ENCODE measurements at regions not wholly inside any gene's neighbourhood (a gene's known extent, or its start where the extent isn't known, plus 50 kb on each side); places are given as distances from the start of the nearest gene placed in this dataset.
A peak's percentile ranks its signal among the peaks of the same experiment; 100 is the strongest.

- no peak overlapping the region for H3K27ac ChIP-seq (replicated peaks; ENCODE audit: low read length)
- DNase-seq (ENCODE audit: low spot score) = no peak
- H3K4me2 ChIP-seq (ENCODE audit: insufficient read depth, low read length, poor library complexity, severe bottlenecking) = no peak overlapping the region
- no peak overlapping the region for H2AK5ac ChIP-seq (ENCODE audit: low read depth, low read length)
- H4K91ac ChIP-seq (ENCODE audit: low read depth, low read length, poor library complexity) = no peak overlapping the region
- H3K14ac ChIP-seq (ENCODE audit: low read length) = no peak overlapping the region
- no peaks in the 10 kb centered on the region for H3K36me3 ChIP-seq (replicated peaks in 1 of 2; ENCODE audit: control insufficient read depth in 2 of 2, insufficient read depth in 2 of 2, low read length in 2 of 2)
- H3K4me3 ChIP-seq (ENCODE audit: low read length in 2 of 2) = no peak overlapping the region
- no peak overlapping the region for H3K23ac ChIP-seq (ENCODE audit: low read depth, low read length, poor library complexity)
- H3K18ac ChIP-seq (ENCODE audit: low read length) = no peak overlapping the region
- H2BK5ac ChIP-seq (ENCODE audit: low read length) = no peak overlapping the region
- no peak overlapping the region for H3K4ac ChIP-seq (ENCODE audit: low read length)
- no peak overlapping the region for H2BK120ac ChIP-seq (ENCODE audit: low read depth, low read length)
- H2BK12ac ChIP-seq (ENCODE audit: low read length) = no peak overlapping the region
- no peak overlapping the region for H2AFZ ChIP-seq (ENCODE audit: low read length)
- no peak overlapping the region for H4K8ac ChIP-seq (ENCODE audit: low read depth, low read length)
- no peak overlapping the region for H2BK15ac ChIP-seq (ENCODE audit: low read length)
- no peak overlapping the region for H3K9ac ChIP-seq (ENCODE audit: low read depth, low read length, poor library complexity)
- no peaks in the 10 kb centered on the region for H3K4me1 ChIP-seq (ENCODE audit: control insufficient read depth in 2 of 2, insufficient read depth in 1 of 2, low read depth in 1 of 2, low read length in 2 of 2)
- no peaks in the 10 kb centered on the region for H3K79me1 ChIP-seq (ENCODE audit: low read depth, low read length)
- peaks cover 0 to 7% of the 10 kb centered on the region in 2 donors for H3K9me3 ChIP-seq (replicated peaks in 1 of 2; ENCODE audit: control insufficient read depth in 2 of 2, insufficient read depth in 1 of 2, low read depth in 1 of 2, low read length in 2 of 2)
- no peaks in the 10 kb centered on the region for H3K27me3 ChIP-seq (ENCODE audit: control insufficient read depth in 3 of 3, insufficient read depth in 3 of 3, low read depth in 1 of 3, low read length in 3 of 3)
Measured at GRCh38 chr15:31957581-31957980, 72.7 kb upstream of the CHRNA7 start.

GRCh38 chr15:31964586-31965307 is 65.6 kb upstream of the CHRNA7 start:
- H4K8ac ChIP-seq (ENCODE audit: low read depth, low read length) = no peak overlapping the region
- no peak overlapping the region for H2BK5ac ChIP-seq (ENCODE audit: low read length)
- no peak overlapping the region for H3K18ac ChIP-seq (ENCODE audit: low read length)
- H3K14ac ChIP-seq (ENCODE audit: low read length) = no peak overlapping the region
- H2AFZ ChIP-seq (ENCODE audit: low read length) = no peak overlapping the region
- no peak overlapping the region for H3K4ac ChIP-seq (ENCODE audit: low read length)
- H3K36me3 ChIP-seq (replicated peaks in 1 of 2; ENCODE audit: control insufficient read depth in 2 of 2, insufficient read depth in 2 of 2, low read length in 2 of 2) = no peaks in the 10 kb centered on the region
- H2AK5ac ChIP-seq (ENCODE audit: low read depth, low read length) = no peak overlapping the region
- H3K4me1 ChIP-seq (ENCODE audit: control insufficient read depth in 2 of 2, insufficient read depth in 1 of 2, low read depth in 1 of 2, low read length in 2 of 2) = no peaks in the 10 kb centered on the region
- no peaks in the 10 kb centered on the region for H3K9me3 ChIP-seq (replicated peaks in 1 of 2; ENCODE audit: control insufficient read depth in 2 of 2, insufficient read depth in 1 of 2, low read depth in 1 of 2, low read length in 2 of 2)
- no peak overlapping the region for H2BK12ac ChIP-seq (ENCODE audit: low read length)
- H3K27ac ChIP-seq (replicated peaks; ENCODE audit: low read length) = no peak overlapping the region
- no peaks in the 10 kb centered on the region for H3K79me1 ChIP-seq (ENCODE audit: low read depth, low read length)
- no peak overlapping the region for H3K23ac ChIP-seq (ENCODE audit: low read depth, low read length, poor library complexity)
- H3K4me3 ChIP-seq (ENCODE audit: low read length in 2 of 2) = no peak overlapping the region
- no peak for DNase-seq (ENCODE audit: low spot score)
- H3K4me2 ChIP-seq (ENCODE audit: insufficient read depth, low read length, poor library complexity, severe bottlenecking) = no peak overlapping the region
- no CpG with 5 or more reads among the region's 7 CpGs for WGBS, 2 donors (ENCODE audit: extremely low coverage in 2 of 2, insufficient read length in 2 of 2, insufficient replicate concordance in 1 of 2)
- H2BK120ac ChIP-seq (ENCODE audit: low read depth, low read length) = no peak overlapping the region
- H4K91ac ChIP-seq (ENCODE audit: low read depth, low read length, poor library complexity) = no peak overlapping the region
- H2BK15ac ChIP-seq (ENCODE audit: low read length) = no peak overlapping the region
- no peak overlapping the region for H3K9ac ChIP-seq (ENCODE audit: low read depth, low read length, poor library complexity)
- no peaks in the 10 kb centered on the region for H3K27me3 ChIP-seq (ENCODE audit: control insufficient read depth in 3 of 3, insufficient read depth in 3 of 3, low read depth in 1 of 3, low read length in 3 of 3)

DNA sequence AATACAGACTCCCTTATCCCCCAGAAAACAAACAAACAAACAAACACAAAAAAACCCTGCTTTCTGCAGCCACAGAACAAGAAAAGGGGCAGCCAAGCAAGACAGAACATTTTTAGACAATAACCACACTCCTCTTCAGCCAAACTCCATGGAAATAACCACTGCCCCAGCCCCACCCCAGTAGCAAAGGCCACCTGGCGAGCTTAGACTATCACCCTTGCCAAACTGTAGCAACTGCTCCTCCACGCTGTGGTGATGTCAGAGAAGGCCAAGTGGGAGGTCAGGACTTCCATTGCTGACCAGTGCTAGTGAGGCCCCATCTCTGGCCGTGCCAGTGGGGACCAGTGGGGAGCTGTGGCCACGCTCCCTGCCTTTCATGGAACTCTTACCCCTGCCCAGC is 60.3 kb upstream of the CHRNA7 start:
- H3K79me1 ChIP-seq (ENCODE audit: low read depth, low read length) = no peaks in the 10 kb centered on the region
- H3K9ac ChIP-seq (ENCODE audit: low read depth, low read length, poor library complexity) = peak overlapping the region; percentile 2

GRCh38 chr15:31973197-31973596 is 57.1 kb upstream of the CHRNA7 start:
- Histone ChIP-seq H3K4me1 (ENCODE audit: control insufficient read depth in 2 of 2, insufficient read depth in 1 of 2, low read depth in 1 of 2, low read length in 2 of 2) (peaks cover 0 to 6% of the 10 kb centered on the region in 2 donors), H3K18ac (ENCODE audit: low read length) (no peak overlapping the region), H3K14ac (ENCODE audit: low read length) (no peak overlapping the region), H2AK5ac (ENCODE audit: low read depth, low read length) (no peak overlapping the region), H2BK12ac (ENCODE audit: low read length) (no peak overlapping the region), H3K27me3 (ENCODE audit: control insufficient read depth in 3 of 3, insufficient read depth in 3 of 3, low read depth in 1 of 3, low read length in 3 of 3) (peaks cover 0 to 10% (median 7%) of the 10 kb centered on the region in 3 experiments), H4K8ac (ENCODE audit: low read depth, low read length) (no peak overlapping the region), H3K79me1 (ENCODE audit: low read depth, low read length) (no peaks in the 10 kb centered on the region), H3K4me3 (ENCODE audit: low read length in 2 of 2) (no peak overlapping the region), H3K23ac (ENCODE audit: low read depth, low read length, poor library complexity) (no peak overlapping the region), H3K9ac (ENCODE audit: low read depth, low read length, poor library complexity) (no peak overlapping the region), H4K91ac (ENCODE audit: low read depth, low read length, poor library complexity) (no peak overlapping the region), H3K27ac (replicated peaks; ENCODE audit: low read length) (no peak overlapping the region), H3K9me3 (replicated peaks in 1 of 2; ENCODE audit: control insufficient read depth in 2 of 2, insufficient read depth in 1 of 2, low read depth in 1 of 2, low read length in 2 of 2) (peaks cover 0 to 4% of the 10 kb centered on the region in 2 donors), H2BK5ac (ENCODE audit: low read length) (no peak overlapping the region), H2AFZ (ENCODE audit: low read length) (peak overlapping the region; percentile 22), H3K36me3 (replicated peaks in 1 of 2; ENCODE audit: control insufficient read depth in 2 of 2, insufficient read depth in 2 of 2, low read length in 2 of 2) (no peaks in the 10 kb centered on the region), H2BK120ac (ENCODE audit: low read depth, low read length) (no peak overlapping the region), H3K4ac (ENCODE audit: low read length) (no peak overlapping the region), H2BK15ac (ENCODE audit: low read length) (no peak overlapping the region), H3K4me2 (ENCODE audit: insufficient read depth, low read length, poor library complexity, severe bottlenecking) (no peak overlapping the region)
- WGBS, 2 donors (ENCODE audit: extremely low coverage in 2 of 2, insufficient read length in 2 of 2, insufficient replicate concordance in 1 of 2) = no CpG with 5 or more reads among the region's 10 CpGs
- no peak for DNase-seq (ENCODE audit: low spot score)

More for the DNA sequence above, 60.3 kb upstream of the CHRNA7 start:
- Histone ChIP-seq H2BK12ac (ENCODE audit: low read length) (no peak overlapping the region), H3K23ac (ENCODE audit: low read depth, low read length, poor library complexity) (no peak overlapping the region), H3K36me3 (replicated peaks in 1 of 2; ENCODE audit: control insufficient read depth in 2 of 2, insufficient read depth in 2 of 2, low read length in 2 of 2) (no peaks in the 10 kb centered on the region), H3K4me3 (ENCODE audit: low read length in 2 of 2) (no peak overlapping the region), H4K91ac (ENCODE audit: low read depth, low read length, poor library complexity) (no peak overlapping the region), H3K14ac (ENCODE audit: low read length) (no peak overlapping the region), H2BK15ac (ENCODE audit: low read length) (no peak overlapping the region), H2AK5ac (ENCODE audit: low read depth, low read length) (no peak overlapping the region), H3K4me1 (ENCODE audit: control insufficient read depth in 2 of 2, insufficient read depth in 1 of 2, low read depth in 1 of 2, low read length in 2 of 2) (peaks cover 0 to 2% of the 10 kb centered on the region in 2 donors), H4K8ac (ENCODE audit: low read depth, low read length) (no peak overlapping the region), H3K9me3 (replicated peaks in 1 of 2; ENCODE audit: control insufficient read depth in 2 of 2, insufficient read depth in 1 of 2, low read depth in 1 of 2, low read length in 2 of 2) (no peaks in the 10 kb centered on the region), H2AFZ (ENCODE audit: low read length) (no peak overlapping the region), H3K4me2 (ENCODE audit: insufficient read depth, low read length, poor library complexity, severe bottlenecking) (no peak overlapping the region), H2BK120ac (ENCODE audit: low read depth, low read length) (no peak overlapping the region), H3K27me3 (ENCODE audit: control insufficient read depth in 3 of 3, insufficient read depth in 3 of 3, low read depth in 1 of 3, low read length in 3 of 3) (peaks cover 0 to 3% (median 0%) of the 10 kb centered on the region in 3 experiments), H3K18ac (ENCODE audit: low read length) (peak overlapping the region; percentile 31), H2BK5ac (ENCODE audit: low read length) (no peak overlapping the region), H3K27ac (replicated peaks; ENCODE audit: low read length) (no peak overlapping the region), H3K4ac (ENCODE audit: low read length) (no peak overlapping the region)
- no peak for DNase-seq (ENCODE audit: low spot score)
- WGBS, 2 donors (ENCODE audit: extremely low coverage in 2 of 2, insufficient read length in 2 of 2, insufficient replicate concordance in 1 of 2) = no CpG with 5 or more reads among the region's 4 CpGs
